CD4-positive, alpha-beta T cell treated with Interleukin-12 subunit alpha and Interleukin-12 subunit beta, for 1 hour (primary cell): ENCODE measurements at regions not wholly inside any gene's neighbourhood (a gene's known extent, or its start where the extent isn't known, plus 50 kb on each side); places are given as distances from the start of the nearest gene placed in this dataset.

ENCODE experiments used
- DNase-seq: peaks from one replicate; pipeline ENCODE4 v3.0.0-alpha.2; 2020

DNA sequence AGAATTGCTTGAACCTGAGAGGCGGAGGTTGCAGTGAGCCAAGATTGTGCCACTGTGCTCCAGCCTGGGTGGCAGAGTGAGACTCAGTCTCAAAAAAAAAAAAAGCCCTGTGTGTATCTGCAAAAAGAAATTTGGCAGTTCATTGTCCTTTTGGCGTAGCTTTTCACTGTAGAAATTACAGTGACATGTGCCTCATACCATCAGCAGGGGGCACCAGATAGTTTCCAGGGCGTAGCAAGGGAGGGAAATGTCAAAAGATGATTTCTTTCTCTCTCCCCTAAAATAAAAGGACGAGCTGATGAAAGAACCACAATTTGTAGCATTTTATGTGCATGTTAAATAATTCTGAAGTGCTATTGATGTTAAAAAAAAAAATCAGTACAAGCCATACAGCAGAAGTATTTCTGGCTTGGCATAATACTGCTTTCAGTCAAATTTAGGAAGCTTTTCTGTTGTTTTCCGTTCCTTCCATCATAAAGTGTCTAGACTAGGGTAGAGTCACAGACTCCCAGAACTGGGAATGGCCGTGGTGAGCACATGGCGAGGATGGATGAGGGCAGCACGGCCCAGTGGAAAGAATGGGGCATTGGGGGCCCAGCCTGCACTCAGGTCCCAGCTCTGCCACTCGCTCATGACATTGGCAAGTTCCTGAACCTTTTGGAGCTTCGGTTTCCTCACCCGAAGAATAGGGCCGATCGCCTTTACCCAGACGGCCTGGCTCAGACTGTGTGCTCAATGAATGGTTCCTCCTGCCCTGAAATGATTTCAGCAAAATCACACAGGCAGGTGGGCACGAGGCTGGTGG lies 59.8 kb upstream of the RPH3AL start:
- peak; percentile 81 for DNase-seq

GRCh38 chr17:411421-412120 lies 59.0 kb upstream of the RPH3AL start:
- DNase-seq = no peak

GRCh38 chr17:410543-411401 lies 58.2 kb upstream of the RPH3AL start:
- DNase-seq = peak; percentile 80

DNA sequence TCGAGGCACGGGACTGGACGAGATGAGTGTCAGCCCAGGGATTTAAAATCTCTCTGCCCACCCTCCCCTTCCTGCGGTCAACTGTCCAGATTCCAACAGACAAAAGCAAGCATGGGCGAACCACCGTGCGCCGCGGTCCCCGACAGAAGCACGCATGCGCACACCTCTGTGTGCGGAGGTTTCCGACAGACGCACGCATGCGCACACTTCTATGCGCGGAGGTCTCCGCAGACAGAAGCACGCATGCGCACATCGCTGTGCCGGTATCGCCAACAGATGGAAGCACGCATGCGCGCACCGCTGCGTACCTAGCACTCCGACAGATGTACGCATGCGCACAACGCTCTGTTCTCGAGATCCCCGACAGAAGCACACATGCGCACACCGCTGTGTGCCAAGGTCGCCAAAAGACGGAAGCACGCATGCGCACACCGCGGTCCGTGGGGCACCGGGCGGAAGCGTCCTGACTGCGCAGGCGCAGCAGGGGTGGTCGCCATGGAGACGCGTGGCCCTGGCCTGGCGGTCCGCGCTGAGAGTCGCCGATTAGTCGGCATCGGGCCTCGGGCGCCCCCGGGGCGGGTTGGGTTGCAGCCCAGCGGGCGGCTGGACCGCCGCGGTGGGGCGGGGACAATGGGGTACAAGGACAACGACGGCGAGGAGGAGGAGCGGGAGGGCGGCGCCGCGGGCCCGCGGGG lies 57.4 kb upstream of the RPH3AL start:
- peak; percentile 99 for DNase-seq

GRCh38 chr17:409308-409847 lies 56.8 kb upstream of the RPH3AL start:
- no peak for DNase-seq

DNA sequence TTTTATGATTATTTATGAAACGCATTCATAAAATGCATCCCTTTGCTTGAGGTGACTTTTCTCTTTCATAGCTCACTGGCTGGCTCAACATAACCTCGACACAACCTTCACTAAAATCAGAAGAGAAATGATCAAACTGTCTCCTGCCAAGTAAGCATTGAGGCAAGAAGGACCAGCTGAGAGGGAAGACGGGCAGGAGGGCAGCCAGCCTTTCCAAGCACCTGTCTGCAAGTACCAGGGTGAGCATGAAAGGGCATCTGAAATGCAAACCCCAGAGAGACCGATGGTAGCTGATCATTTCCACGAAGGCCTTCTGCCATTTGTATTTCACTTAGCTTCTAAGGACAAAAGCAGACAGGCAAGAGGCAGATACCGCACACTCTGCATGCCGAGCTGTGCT lies 52.1 kb upstream of the RPH3AL start:
- no peak for DNase-seq
